Stimulated activated CD8-positive, alpha-beta memory T cell treated with anti-CD3 and anti-CD28 coated beads, Interleukin-4, amount 100 ng/mL, for 1 hour (primary cell): ENCODE measurements at regions not wholly inside any gene's neighbourhood (a gene's known extent, or its start where the extent isn't known, plus 50 kb on each side); places are given as distances from the start of the nearest gene placed in this dataset.
"Not testable (repeated sequence)": the region's sequence is repeated elsewhere in the genome, so short reads cannot be mapped to it uniquely, and the experiment has no call there.

ENCODE experiments used
- DNase-seq, 2 donors: peaks; one replicate each; pipeline ENCODE4 v3.0.0-alpha.2; 2020; ENCODE audit warnings: low read depth in 2 of 2, low spot score in 1 of 2

GRCh38 chr13:76622315-76623040 is 263.7 kb downstream of the KCTD12 start:
- DNase-seq = no peak

- no peak for DNase-seq
Observed at GRCh38 chr13:76621705-76622104, 264.5 kb downstream of the KCTD12 start.

GRCh38 chr13:76620036-76620435 is 266.2 kb downstream of the KCTD12 start:
- DNase-seq = no peak

GRCh38 chr13:76619631-76620030 is 266.6 kb downstream of the KCTD12 start:
- no peak for DNase-seq

- no peak for DNase-seq
Observed at GRCh38 chr13:76610819-76611415, 275.3 kb downstream of the KCTD12 start.

- no peak for DNase-seq
Observed at GRCh38 chr13:76609643-76610042, 276.6 kb downstream of the KCTD12 start.

GRCh38 chr13:76607866-76608265 is 278.3 kb downstream of the KCTD12 start:
- DNase-seq = no peak

GRCh38 chr13:76600081-76600480 is 286.1 kb downstream of the KCTD12 start:
- no peak for DNase-seq

GRCh38 chr13:76597868-76598267 is 288.3 kb downstream of the KCTD12 start:
- no peak for DNase-seq

- no peak for DNase-seq
Observed at GRCh38 chr13:76596216-76596615, 290.0 kb downstream of the KCTD12 start.

GRCh38 chr13:76594435-76594834 is 291.8 kb downstream of the KCTD12 start:
- DNase-seq = no peak

GRCh38 chr13:76586842-76587241 is 299.4 kb downstream of the KCTD12 start:
- DNase-seq = no peak

- no peak for DNase-seq
Observed at GRCh38 chr13:76579701-76580100, 306.5 kb downstream of the KCTD12 start.

GRCh38 chr13:76575634-76576033 is 310.6 kb downstream of the KCTD12 start:
- not testable (repeated sequence) for DNase-seq

GRCh38 chr13:76570510-76570971 is 315.7 kb downstream of the KCTD12 start:
- DNase-seq = no peak

- no peak for DNase-seq
Observed at GRCh38 chr13:76556627-76557026, 329.6 kb downstream of the KCTD12 start.

GRCh38 chr13:76552807-76553206 is 333.4 kb downstream of the KCTD12 start:
- no peak for DNase-seq

GRCh38 chr13:76552041-76552772 is 334.0 kb downstream of the KCTD12 start:
- no peak for DNase-seq

- no peak for DNase-seq
Observed at GRCh38 chr13:76542176-76542575, 344.0 kb downstream of the KCTD12 start.

- DNase-seq = no peak
Observed at GRCh38 chr13:76538004-76538403, 348.2 kb downstream of the KCTD12 start.

- DNase-seq = no peak
Observed at GRCh38 chr13:76533251-76533650, 353.0 kb downstream of the KCTD12 start.

- DNase-seq = no peak
Observed at GRCh38 chr13:76527041-76527440, 359.2 kb downstream of the KCTD12 start.
